RWPE1 (cell line): ENCODE measurements at regions not wholly inside any gene's neighbourhood (a gene's known extent, or its start where the extent isn't known, plus 50 kb on each side); places are given as distances from the start of the nearest gene placed in this dataset.

ENCODE experiments used
- CTCF ChIA-PET: fragments of 350-600 bp; sonication (Branson Sonifier 250); formaldehyde crosslinking; extraction: SDS; loops from one replicate; lab custom pipeline; 2021; lab: Yijun Ruan, JAX
- POLR2A ChIA-PET: fragments of 400-600 bp; formaldehyde crosslinking; extraction: SDS; loops from one replicate; lab custom pipeline; 2020; ENCODE audit warnings: antibody characterized with exemption; ENCODE audit not compliant: low non-redundant PET; lab: Yijun Ruan, JAX
- DNase-seq: peaks from one replicate; pipeline ENCODE4 v3.0.0; 2012; ENCODE audit warnings: low spot score
- H3K27ac ChIP-seq: fragments of 450-650 bp; 2 replicates; pipeline ENCODE4 v1.5.1; 2017
- TF ChIP-seq, protein P1 (sequence below): fragments of 450-650 bp; conservative IDR thresholded peaks from 2 replicates; pipeline ENCODE4 v1.5.1; 2017; ENCODE audit warnings: low read depth, mild to moderate bottlenecking

DNA sequence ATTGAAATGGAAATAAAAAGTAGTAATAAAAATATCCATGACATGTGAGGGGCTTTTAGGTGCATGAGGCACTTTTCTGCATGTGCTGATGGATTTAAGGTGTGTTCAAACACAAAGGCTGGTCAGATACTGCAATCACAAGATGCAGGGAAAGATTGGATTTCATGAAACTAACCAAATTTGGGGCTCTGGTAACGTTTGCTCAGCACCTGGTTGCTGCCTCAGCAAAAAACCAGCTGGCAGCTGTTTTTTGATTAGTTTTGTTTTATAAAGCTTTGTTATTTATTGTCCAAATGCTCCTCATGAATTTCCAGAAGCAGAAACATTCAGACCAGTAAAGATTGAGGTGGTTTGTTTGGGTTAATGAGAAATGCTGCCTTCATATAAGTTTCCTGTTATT lies 195.7 kb upstream of the NRG3 start:
- no peak overlapping the region for H3K27ac ChIP-seq
- DNase-seq = no peak
- ChIA-PET CTCF (no interaction called here), POLR2A (no interaction called here)
- TF ChIP-seq, protein P1, sequence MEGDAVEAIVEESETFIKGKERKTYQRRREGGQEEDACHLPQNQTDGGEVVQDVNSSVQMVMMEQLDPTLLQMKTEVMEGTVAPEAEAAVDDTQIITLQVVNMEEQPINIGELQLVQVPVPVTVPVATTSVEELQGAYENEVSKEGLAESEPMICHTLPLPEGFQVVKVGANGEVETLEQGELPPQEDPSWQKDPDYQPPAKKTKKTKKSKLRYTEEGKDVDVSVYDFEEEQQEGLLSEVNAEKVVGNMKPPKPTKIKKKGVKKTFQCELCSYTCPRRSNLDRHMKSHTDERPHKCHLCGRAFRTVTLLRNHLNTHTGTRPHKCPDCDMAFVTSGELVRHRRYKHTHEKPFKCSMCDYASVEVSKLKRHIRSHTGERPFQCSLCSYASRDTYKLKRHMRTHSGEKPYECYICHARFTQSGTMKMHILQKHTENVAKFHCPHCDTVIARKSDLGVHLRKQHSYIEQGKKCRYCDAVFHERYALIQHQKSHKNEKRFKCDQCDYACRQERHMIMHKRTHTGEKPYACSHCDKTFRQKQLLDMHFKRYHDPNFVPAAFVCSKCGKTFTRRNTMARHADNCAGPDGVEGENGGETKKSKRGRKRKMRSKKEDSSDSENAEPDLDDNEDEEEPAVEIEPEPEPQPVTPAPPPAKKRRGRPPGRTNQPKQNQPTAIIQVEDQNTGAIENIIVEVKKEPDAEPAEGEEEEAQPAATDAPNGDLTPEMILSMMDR = no peak

DNA sequence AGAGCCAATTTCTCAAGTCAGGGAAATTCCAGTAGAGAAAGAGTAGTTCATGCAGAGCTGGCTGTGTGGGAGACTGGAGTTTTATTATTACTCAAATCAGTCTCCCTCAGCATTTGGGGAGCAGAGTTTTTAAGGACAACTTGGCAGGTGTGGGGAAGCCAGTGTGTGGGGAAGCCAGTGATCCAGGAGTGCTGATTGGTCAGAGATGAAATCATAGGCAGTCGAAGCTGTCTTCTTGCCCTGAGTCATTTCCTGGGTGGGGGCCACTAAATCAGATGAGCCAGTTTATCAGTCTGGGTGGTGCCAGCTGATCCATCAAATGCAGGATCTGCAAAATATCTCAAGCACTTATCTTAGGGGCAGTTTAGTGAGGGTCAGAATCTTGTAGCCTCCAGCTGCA lies 194.6 kb upstream of the NRG3 start:
- POLR2A ChIA-PET = no interaction called here
- DNase-seq = no peak
- CTCF ChIA-PET = interaction anchor here (0.6 to 0.7 kb wide), 2 partner anchors 1017 to 1588 kb away, joined by 3 to 6 read pairs; no protein-coding TSS in a partner anchor
- TF ChIP-seq, protein P1 = no peak
- no peak overlapping the region for H3K27ac ChIP-seq

DNA sequence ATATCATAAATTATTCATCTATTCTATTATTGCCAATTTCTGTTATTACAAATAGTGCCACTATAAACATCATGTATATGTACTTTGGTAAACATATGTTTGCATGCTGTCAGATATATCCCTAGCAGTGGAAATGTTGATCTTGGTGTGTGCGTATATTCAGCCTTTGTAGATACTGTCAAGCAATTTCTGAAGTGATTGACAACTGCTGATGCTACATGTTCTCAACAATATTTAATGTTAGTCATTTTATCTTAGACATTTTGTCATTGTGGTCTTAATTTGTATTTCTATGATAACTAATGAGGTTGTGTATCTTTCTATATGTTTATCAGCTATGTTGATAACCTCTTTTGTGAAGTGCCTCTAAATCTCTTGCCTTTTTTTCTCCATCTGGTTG lies 186.5 kb upstream of the NRG3 start:
- ChIA-PET POLR2A (no interaction called here), CTCF (interaction anchor here (0.7 kb wide), 1 partner anchor 769 kb away, joined by 3 read pairs; no protein-coding TSS in a partner anchor)
- TF ChIP-seq, protein P1 = no peak
- DNase-seq = no peak
- H3K27ac ChIP-seq = no peak overlapping the region

DNA sequence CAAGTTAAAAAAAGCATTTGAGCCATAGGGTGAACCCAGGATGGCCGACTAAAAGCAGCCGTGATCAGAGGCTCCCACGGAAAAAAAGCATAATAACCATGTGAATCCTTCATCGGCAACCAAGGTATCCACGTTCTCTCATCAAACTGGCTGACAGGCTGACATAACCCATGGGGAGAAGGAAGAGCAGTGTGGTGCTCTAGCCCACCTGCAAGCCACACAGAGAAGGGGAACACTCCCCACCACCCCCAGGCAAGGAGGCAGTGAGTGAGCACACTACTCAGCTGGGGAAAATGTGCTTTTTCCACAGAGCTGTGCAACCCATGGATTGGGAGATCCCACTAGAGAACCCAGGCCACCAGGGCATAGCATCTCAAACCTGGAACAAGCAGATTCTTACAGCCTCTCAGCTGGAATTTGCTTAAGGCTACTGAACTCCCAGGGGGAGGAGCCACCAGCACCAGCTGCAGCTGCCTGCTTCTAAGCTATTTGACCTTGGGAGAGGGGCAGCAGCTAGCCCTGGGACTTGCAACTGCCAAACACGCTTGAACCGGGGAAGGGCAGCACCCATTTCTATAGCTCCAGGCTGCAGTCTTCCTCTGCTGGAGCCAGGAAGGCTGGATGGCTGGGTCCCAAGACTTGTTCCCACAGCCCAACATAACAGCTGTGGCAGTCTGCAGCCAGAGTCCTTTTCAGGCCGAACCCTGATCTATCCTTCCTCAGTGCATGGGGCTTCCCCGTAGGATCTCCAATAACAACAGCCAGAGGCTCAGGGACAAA lies 178.2 kb upstream of the NRG3 start:
- ChIA-PET CTCF (no interaction called here), POLR2A (no interaction called here)
- TF ChIP-seq, protein P1 = no peak
- no peak overlapping the region for H3K27ac ChIP-seq
- no peak for DNase-seq

DNA sequence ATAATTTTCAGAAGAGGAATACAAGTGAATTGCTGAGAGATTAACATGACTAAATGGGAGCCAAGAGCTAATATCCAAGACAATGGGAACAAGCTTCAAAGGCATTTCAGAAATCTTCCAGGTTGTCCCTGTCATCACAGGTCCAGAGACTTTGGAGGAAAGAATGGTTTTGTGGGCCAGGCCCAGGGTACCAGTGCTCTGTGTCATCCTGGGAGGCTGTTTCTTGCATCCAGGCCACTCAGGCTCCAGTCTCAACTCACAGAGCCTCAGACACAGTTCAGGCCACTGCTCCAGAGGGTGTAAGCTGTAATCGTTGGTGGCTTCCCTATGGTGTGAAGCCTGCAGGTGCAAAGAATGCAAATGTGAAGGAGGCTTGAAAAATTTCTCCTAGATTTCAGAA lies 170.4 kb upstream of the NRG3 start:
- DNase-seq = no peak
- H3K27ac ChIP-seq = no peak overlapping the region
- CTCF ChIA-PET = no interaction called here
- POLR2A ChIA-PET = no interaction called here
- TF ChIP-seq, protein P1 = no peak

DNA sequence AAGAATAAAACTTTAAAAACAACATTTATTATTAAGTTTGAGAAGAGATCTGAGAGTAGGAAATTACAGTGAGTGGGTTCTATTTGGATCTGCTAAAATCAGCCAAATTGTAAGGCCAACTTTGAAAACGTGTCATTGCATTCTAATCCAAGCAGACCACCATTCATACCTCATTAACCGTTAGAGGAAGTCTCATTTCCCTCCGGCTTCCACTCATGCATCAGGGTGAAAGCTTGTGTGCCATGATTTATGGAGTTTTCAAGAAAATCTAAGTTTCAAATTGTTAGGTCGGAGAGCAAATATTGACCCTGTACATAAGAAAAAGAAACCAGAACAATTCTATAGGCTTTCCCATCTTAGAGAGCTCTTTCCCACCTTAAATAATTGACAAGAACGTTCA lies 166.6 kb upstream of the NRG3 start:
- CTCF ChIA-PET = no interaction called here
- POLR2A ChIA-PET = no interaction called here
- no peak overlapping the region for H3K27ac ChIP-seq
- TF ChIP-seq, protein P1 = no peak
- DNase-seq = no peak
